ENCODE measurements at regions not wholly inside any gene's neighbourhood (a gene's known extent, or its start where the extent isn't known, plus 50 kb on each side); places are given as distances from the start of the nearest gene placed in this dataset.

DNA sequence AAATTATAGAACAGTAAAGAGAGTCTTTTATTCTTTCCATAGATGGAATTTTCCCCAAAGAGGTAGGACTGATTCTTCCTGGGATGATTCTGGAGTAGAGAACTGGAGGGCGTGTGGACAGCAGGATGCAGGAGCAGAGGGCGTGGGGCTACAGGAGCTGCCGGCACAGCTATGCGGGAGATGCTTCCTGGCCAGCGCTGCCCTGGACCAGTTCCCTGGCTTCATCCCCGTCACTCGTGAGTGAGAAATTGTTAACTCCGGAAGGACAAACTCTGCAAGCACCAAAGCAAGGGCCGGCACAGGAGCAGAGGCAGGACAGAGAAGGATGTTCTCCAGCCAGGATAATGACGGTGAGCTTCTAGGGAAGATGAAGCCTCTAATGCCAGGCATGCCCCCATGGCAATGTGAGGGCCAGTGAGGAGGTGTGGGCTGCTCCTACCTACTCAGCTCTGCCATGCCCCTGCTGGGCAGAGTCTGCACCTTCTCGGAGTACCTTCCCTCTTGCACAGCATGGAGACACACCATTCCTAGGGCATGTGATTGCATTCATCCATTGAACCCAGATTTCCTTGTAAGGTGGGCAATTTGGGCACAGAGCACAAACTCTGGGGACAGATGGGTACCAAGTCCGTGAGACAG, 760.9 kb upstream of the IGFBP3 start:
- TF ChIP-seq POLR2A (IDR thresholded peaks at IDR 0.05; ENCODE audit: extremely low read depth, insufficient read length), result no peak
- TF ChIP-seq, protein P1, sequence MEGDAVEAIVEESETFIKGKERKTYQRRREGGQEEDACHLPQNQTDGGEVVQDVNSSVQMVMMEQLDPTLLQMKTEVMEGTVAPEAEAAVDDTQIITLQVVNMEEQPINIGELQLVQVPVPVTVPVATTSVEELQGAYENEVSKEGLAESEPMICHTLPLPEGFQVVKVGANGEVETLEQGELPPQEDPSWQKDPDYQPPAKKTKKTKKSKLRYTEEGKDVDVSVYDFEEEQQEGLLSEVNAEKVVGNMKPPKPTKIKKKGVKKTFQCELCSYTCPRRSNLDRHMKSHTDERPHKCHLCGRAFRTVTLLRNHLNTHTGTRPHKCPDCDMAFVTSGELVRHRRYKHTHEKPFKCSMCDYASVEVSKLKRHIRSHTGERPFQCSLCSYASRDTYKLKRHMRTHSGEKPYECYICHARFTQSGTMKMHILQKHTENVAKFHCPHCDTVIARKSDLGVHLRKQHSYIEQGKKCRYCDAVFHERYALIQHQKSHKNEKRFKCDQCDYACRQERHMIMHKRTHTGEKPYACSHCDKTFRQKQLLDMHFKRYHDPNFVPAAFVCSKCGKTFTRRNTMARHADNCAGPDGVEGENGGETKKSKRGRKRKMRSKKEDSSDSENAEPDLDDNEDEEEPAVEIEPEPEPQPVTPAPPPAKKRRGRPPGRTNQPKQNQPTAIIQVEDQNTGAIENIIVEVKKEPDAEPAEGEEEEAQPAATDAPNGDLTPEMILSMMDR (IDR thresholded peaks at IDR 0.05; ENCODE audit: low read depth, low read length), result no peak
- TF ChIP-seq, protein P2, sequence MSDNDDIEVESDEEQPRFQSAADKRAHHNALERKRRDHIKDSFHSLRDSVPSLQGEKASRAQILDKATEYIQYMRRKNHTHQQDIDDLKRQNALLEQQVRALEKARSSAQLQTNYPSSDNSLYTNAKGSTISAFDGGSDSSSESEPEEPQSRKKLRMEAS (IDR thresholded peaks at IDR 0.05; ENCODE audit: low read depth, low read length), result no peak
